Endothelial cell of umbilical vein (primary cell): ENCODE measurements at regions not wholly inside any gene's neighbourhood (a gene's known extent, or its start where the extent isn't known, plus 50 kb on each side); places are given as distances from the start of the nearest gene placed in this dataset.

Source experiments
- BruUV-seq: library from RNA; stranded (reverse); fragments of 400-500 nt; replicated peaks from 2 replicates; lab custom pipeline; 2021; lab: Mats Ljungman, UMichigan
- CTCF ChIA-PET: fragments of 300-600, 350-600 bp; sonication (Branson Sonifier 250); formaldehyde crosslinking; loops from one replicate; lab custom pipeline; 2021; ENCODE audit warnings: antibody characterized with exemption, inconsistent platforms; lab: Charles Lee
- POLR2A ChIA-PET: fragments of 300-600, 350-600 bp; sonication (Branson Sonifier 250); formaldehyde crosslinking; loops from one replicate; lab custom pipeline; 2021; ENCODE audit warnings: antibody characterized with exemption, inconsistent platforms; lab: Charles Lee
- DNase-seq: peaks from one replicate; pipeline ENCODE4 v3.0.0-alpha.2; 2011; ENCODE audit warnings: low read depth, low spot score
- FAIRE-seq: peaks from 2 replicates; lab custom pipeline; 2011; peaks lifted over from hg19 to GRCh38; lab: Jason Lieb, UNC
- H2AFZ ChIP-seq: 2 replicates; pipeline ENCODE4 v1.6.0; 2012; ENCODE audit warnings: low read depth, low read length, control low read depth, inconsistent platforms
- H3K27ac ChIP-seq: 2 replicates; pipeline ENCODE4 v1.5.1; 2011; ENCODE audit warnings: low read depth, mild to moderate bottlenecking, control low read depth, low read length, moderate library complexity; ENCODE audit not compliant: insufficient read depth
- H3K27me3 ChIP-seq, 2 experiments: 2 replicates each; pipeline versions ENCODE4 v1.6.0 to v1.6.1; 2011; ENCODE audit warnings: low read length in 2 of 2, mixed read lengths in 1 of 2; ENCODE audit not compliant: control insufficient read depth in 2 of 2, insufficient read depth in 2 of 2
- H3K36me3 ChIP-seq, 2 experiments: 2 replicates in 1 of 2; 3 replicates in 1 of 2; pipeline ENCODE4 v1.5.1; 2011; ENCODE audit warnings: low read length in 2 of 2, mild to moderate bottlenecking in 1 of 2, moderate library complexity in 1 of 2; ENCODE audit not compliant: control insufficient read depth in 2 of 2, insufficient read depth in 2 of 2; ENCODE audit errors: extremely low read depth in 1 of 2
- H3K4me1 ChIP-seq: 3 replicates; pipeline ENCODE4 v1.5.1; 2011; ENCODE audit warnings: mild to moderate bottlenecking, low read length; ENCODE audit not compliant: control insufficient read depth, insufficient read depth; ENCODE audit errors: extremely low read depth
- H3K4me2 ChIP-seq: 2 replicates; pipeline ENCODE4 v1.6.1; 2011; ENCODE audit warnings: low read length, control low read depth, mixed read lengths; ENCODE audit not compliant: insufficient read depth
- H3K4me3 ChIP-seq, 3 experiments: fragments of 200-600 bp in 1 of 3; sonication (generic), shearing (Covaris generic) in 1 of 3; replicated peaks in 1 of 3; 2 replicates each; pipeline ENCODE4 v1.5.1; 2011 to 2016; ENCODE audit warnings: control low read depth in 3 of 3, low read length in 3 of 3, mild to moderate bottlenecking in 2 of 3, inconsistent platforms in 1 of 3, low read depth in 1 of 3, moderate library complexity in 1 of 3; ENCODE audit not compliant: insufficient read depth in 1 of 3
- H3K79me2 ChIP-seq: 2 replicates; pipeline ENCODE4 v1.6.0; 2012; ENCODE audit warnings: low read length, inconsistent platforms; ENCODE audit not compliant: control insufficient read depth, insufficient read depth
- H3K9ac ChIP-seq: replicated peaks from 2 replicates; pipeline ENCODE3; 2011; ENCODE audit warnings: low read length, control low read depth; ENCODE audit not compliant: insufficient read depth; ENCODE audit errors: extremely low read depth
- H3K9me1 ChIP-seq: replicated peaks from 3 replicates; pipeline ENCODE4 v1.6.0; 2011; ENCODE audit warnings: mild to moderate bottlenecking, low read length; ENCODE audit not compliant: control insufficient read depth, insufficient read depth; ENCODE audit errors: extremely low read depth
- H3K9me3 ChIP-seq: replicated peaks from 2 replicates; pipeline ENCODE4 v1.5.1; 2012; ENCODE audit warnings: low read length, inconsistent platforms; ENCODE audit not compliant: control insufficient read depth, insufficient read depth
- H4K20me1 ChIP-seq: replicated peaks from 2 replicates; pipeline ENCODE3; 2011; ENCODE audit warnings: mild to moderate bottlenecking, low read length; ENCODE audit not compliant: control insufficient read depth, insufficient read depth; ENCODE audit errors: extremely low read depth
- EZH2 ChIP-seq: IDR thresholded peaks from 2 replicates; pipeline ENCODE4 v1.6.1; 2012; ENCODE audit warnings: borderline replicate concordance, low read depth, mild to moderate bottlenecking, moderate library complexity, low read length, inconsistent platforms; ENCODE audit not compliant: severe bottlenecking
- FOS ChIP-seq: IDR thresholded peaks from 2 replicates; pipeline ENCODE4 v1.6.1; 2011; ENCODE audit warnings: mild to moderate bottlenecking, low read length, moderate library complexity, borderline replicate concordance; ENCODE audit not compliant: insufficient read depth
- GATA2 ChIP-seq: IDR thresholded peaks from 2 replicates; pipeline ENCODE4 v1.7.0; 2011; ENCODE audit warnings: low read depth, mild to moderate bottlenecking, moderate library complexity, mixed read lengths, low read length; ENCODE audit not compliant: insufficient read length, insufficient read depth
- JUN ChIP-seq: IDR thresholded peaks from 2 replicates; pipeline ENCODE4 v1.6.1; 2011; ENCODE audit warnings: borderline replicate concordance, low read depth; ENCODE audit not compliant: insufficient read length, insufficient read depth
- MYC ChIP-seq: IDR thresholded peaks from one replicate; pipeline ENCODE4 v1.6.1; 2011; ENCODE audit warnings: mild to moderate bottlenecking, low read depth, low read length
- POLR2A ChIP-seq: IDR thresholded peaks from 2 replicates; pipeline ENCODE4 v1.6.1; 2012; ENCODE audit warnings: low read depth, mild to moderate bottlenecking, control low read depth, low read length
- POLR2AphosphoS5 ChIP-seq: IDR thresholded peaks from 2 replicates; pipeline ENCODE4 v1.6.1; 2012; ENCODE audit warnings: low read depth, mild to moderate bottlenecking, control low read depth, low read length, moderate library complexity; ENCODE audit not compliant: insufficient read depth
- dilution Hi-C: fragments of 300-500 bp; cut with MboI; formaldehyde crosslinking; loops from one replicate; pipeline ENCODE4 v1.15.0; 2019; ENCODE audit warnings: low sequenced_read_pairs; ENCODE audit not compliant: extremely low pct_ligation_motif_present
- intact Hi-C: fragments of 100-400 bp; cut with micrococcal nuclease; formaldehyde crosslinking; loops from one replicate; pipeline ENCODE4 v1.10.0; 2022
- TF ChIP-seq, protein P1 (sequence below), 2 donors: IDR thresholded peaks; 1 replicate in 1 of 2; 2 replicates in 1 of 2; pipeline ENCODE4 v1.5.1; 2011; ENCODE audit warnings: low read length in 2 of 2, mild to moderate bottlenecking in 2 of 2, moderate library complexity in 2 of 2, control low read depth in 1 of 2, inconsistent platforms in 1 of 2, low read depth in 1 of 2; ENCODE audit not compliant: insufficient read depth in 1 of 2; ENCODE audit errors: extremely low read depth in 1 of 2
- TF ChIP-seq, protein P2 (sequence below): IDR thresholded peaks from 2 replicates; pipeline ENCODE4 v1.6.1; 2011; ENCODE audit not compliant: insufficient read depth, insufficient read length

DNA sequence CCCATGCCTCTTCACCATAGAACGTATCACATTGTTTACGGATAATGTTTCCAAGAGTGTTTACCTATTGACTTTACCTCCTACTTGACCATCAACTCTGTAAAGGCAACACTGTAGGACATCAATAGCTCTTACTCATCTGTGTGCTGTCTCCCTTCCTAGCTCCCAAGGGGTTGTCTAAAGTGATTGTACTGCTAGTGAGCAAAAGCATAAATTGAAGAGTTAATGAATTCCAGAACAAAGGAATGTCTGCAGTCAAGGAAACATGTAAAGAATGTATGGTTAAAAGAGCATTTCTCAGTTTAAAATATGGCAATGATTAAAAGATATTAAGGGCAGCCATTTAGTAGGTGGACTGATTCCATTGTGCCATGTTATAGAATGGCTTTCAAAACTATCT is 985.4 kb downstream of the TBC1D32 start:
- Histone ChIP-seq H4K20me1 (no peaks in the 10 kb centered on the region), H3K9me3 (no peaks in the 10 kb centered on the region), H3K4me1 (no peaks in the 10 kb centered on the region), H3K9ac (no peak overlapping the region), H3K4me2 (no peak overlapping the region), H2AFZ (no peak overlapping the region), H3K9me1 (no peaks in the 10 kb centered on the region), H3K4me3 (no peak overlapping the region), H3K79me2 (no peaks in the 10 kb centered on the region), H3K36me3 (no peaks in the 10 kb centered on the region), H3K27ac (no peak overlapping the region), H3K27me3 (no peaks in the 10 kb centered on the region)
- no TSS peak for BruUV-seq
- CTCF ChIA-PET = no interaction called here
- POLR2A ChIA-PET = no interaction called here
- no peak for DNase-seq
- TF ChIP-seq MYC (no peak), POLR2AphosphoS5 (no peak), FOS (no peak), EZH2 (no peak), GATA2 (no peak), JUN (no peak), POLR2A (no peak)
- TF ChIP-seq, protein P1, sequence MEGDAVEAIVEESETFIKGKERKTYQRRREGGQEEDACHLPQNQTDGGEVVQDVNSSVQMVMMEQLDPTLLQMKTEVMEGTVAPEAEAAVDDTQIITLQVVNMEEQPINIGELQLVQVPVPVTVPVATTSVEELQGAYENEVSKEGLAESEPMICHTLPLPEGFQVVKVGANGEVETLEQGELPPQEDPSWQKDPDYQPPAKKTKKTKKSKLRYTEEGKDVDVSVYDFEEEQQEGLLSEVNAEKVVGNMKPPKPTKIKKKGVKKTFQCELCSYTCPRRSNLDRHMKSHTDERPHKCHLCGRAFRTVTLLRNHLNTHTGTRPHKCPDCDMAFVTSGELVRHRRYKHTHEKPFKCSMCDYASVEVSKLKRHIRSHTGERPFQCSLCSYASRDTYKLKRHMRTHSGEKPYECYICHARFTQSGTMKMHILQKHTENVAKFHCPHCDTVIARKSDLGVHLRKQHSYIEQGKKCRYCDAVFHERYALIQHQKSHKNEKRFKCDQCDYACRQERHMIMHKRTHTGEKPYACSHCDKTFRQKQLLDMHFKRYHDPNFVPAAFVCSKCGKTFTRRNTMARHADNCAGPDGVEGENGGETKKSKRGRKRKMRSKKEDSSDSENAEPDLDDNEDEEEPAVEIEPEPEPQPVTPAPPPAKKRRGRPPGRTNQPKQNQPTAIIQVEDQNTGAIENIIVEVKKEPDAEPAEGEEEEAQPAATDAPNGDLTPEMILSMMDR (IDR thresholded peaks at IDR 0.05; ENCODE audit: extremely low read depth in 1 of 2, insufficient read depth in 1 of 2, low read depth in 1 of 2, low read length in 2 of 2) = no peak
- TF ChIP-seq, protein P2, sequence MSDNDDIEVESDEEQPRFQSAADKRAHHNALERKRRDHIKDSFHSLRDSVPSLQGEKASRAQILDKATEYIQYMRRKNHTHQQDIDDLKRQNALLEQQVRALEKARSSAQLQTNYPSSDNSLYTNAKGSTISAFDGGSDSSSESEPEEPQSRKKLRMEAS = no peak
- intact Hi-C loops = no loop called here
- no peak for FAIRE-seq
- dilution Hi-C loops = no loop called here
